Osteoblast (primary cell): ENCODE measurements at regions not wholly inside any gene's neighbourhood (a gene's known extent, or its start where the extent isn't known, plus 50 kb on each side); places are given as distances from the start of the nearest gene placed in this dataset.

Experiments
- DNase-seq: peaks from one replicate; pipeline ENCODE4 v3.0.0; 2011; ENCODE audit warnings: low spot score, mixed read lengths; ENCODE audit not compliant: insufficient read length; ENCODE audit errors: missing footprints
- H2AFZ ChIP-seq: 2 replicates; pipeline ENCODE4 v1.6.0; 2011; ENCODE audit warnings: mild to moderate bottlenecking, low read length
- H3K27ac ChIP-seq: 2 replicates; pipeline ENCODE4 v1.5.1; 2011; ENCODE audit warnings: mild to moderate bottlenecking, low read depth, low read length, moderate library complexity
- H3K27me3 ChIP-seq: 2 replicates; pipeline ENCODE4 v1.6.0; 2012; ENCODE audit warnings: mild to moderate bottlenecking, control low read depth, inconsistent platforms, low read length, moderate library complexity; ENCODE audit not compliant: insufficient read depth
- H3K36me3 ChIP-seq: 2 replicates; pipeline ENCODE4 v1.5.1; 2011; ENCODE audit warnings: mild to moderate bottlenecking, low read length, control low read depth, moderate library complexity; ENCODE audit not compliant: insufficient read depth
- H3K4me1 ChIP-seq: 2 replicates; pipeline ENCODE4 v1.5.1; 2011; ENCODE audit warnings: mild to moderate bottlenecking, low read length, control low read depth, moderate library complexity; ENCODE audit not compliant: insufficient read depth
- H3K4me2 ChIP-seq: 2 replicates; pipeline ENCODE4 v1.6.0; 2011; ENCODE audit warnings: mild to moderate bottlenecking, low read length; ENCODE audit not compliant: insufficient read depth
- H3K4me3 ChIP-seq: fragments of 200-600 bp; sonication (generic); 3 replicates; pipeline ENCODE4 v1.5.1; 2012; ENCODE audit warnings: mild to moderate bottlenecking, low read length, inconsistent platforms; ENCODE audit not compliant: insufficient read depth
- H3K79me2 ChIP-seq: 2 replicates; pipeline ENCODE4 v1.6.0; 2012; ENCODE audit warnings: mild to moderate bottlenecking, low read length, control low read depth, inconsistent platforms; ENCODE audit not compliant: insufficient read depth
- H3K9me3 ChIP-seq: 2 replicates; pipeline ENCODE4 v1.5.1; 2011; ENCODE audit warnings: low read depth, low read length, control low read depth
- H4K20me1 ChIP-seq: 2 replicates; pipeline ENCODE4 v1.6.0; 2012; ENCODE audit warnings: mild to moderate bottlenecking, low read length, control low read depth; ENCODE audit not compliant: insufficient read depth
- CTCF ChIP-seq: IDR thresholded peaks from 2 replicates; pipeline ENCODE4 v1.5.1; 2011; ENCODE audit warnings: mild to moderate bottlenecking, low read depth, low read length, moderate library complexity; ENCODE audit errors: extremely low read depth

- H3K4me1 ChIP-seq, result no peaks in the 10 kb centered on the region
- no peaks in the 10 kb centered on the region for H3K79me2 ChIP-seq
- no peaks in the 10 kb centered on the region for H4K20me1 ChIP-seq
- no peak overlapping the region for H3K27ac ChIP-seq
- no peak for TF ChIP-seq CTCF
- H3K9me3 ChIP-seq, result peaks cover 1% of the 10 kb centered on the region
- H3K36me3 ChIP-seq, result no peaks in the 10 kb centered on the region
- H2AFZ ChIP-seq, result no peak overlapping the region
- H3K4me2 ChIP-seq, result no peak overlapping the region
- H3K4me3 ChIP-seq, result no peak overlapping the region
- DNase-seq, result no peak
- no peaks in the 10 kb centered on the region for H3K27me3 ChIP-seq
These were observed 122.0 kb upstream of the SEL1L start for GRCh38 chr14:81655423-81656314.

GRCh38 chr14:81656811-81657210 is 123.2 kb upstream of the SEL1L start:
- no peak for TF ChIP-seq CTCF
- Histone ChIP-seq H3K4me3 (no peak overlapping the region), H3K79me2 (no peaks in the 10 kb centered on the region), H3K36me3 (no peaks in the 10 kb centered on the region), H3K9me3 (peaks cover 1% of the 10 kb centered on the region), H2AFZ (no peak overlapping the region), H3K4me2 (no peak overlapping the region), H3K27me3 (no peaks in the 10 kb centered on the region), H4K20me1 (no peaks in the 10 kb centered on the region), H3K27ac (no peak overlapping the region), H3K4me1 (no peaks in the 10 kb centered on the region)
- DNase-seq, result no peak

- no peak overlapping the region for H3K4me2 ChIP-seq
- H3K9me3 ChIP-seq, result peaks cover 2% of the 10 kb centered on the region
- no peak for DNase-seq
- H3K27ac ChIP-seq, result no peak overlapping the region
- H3K27me3 ChIP-seq, result no peaks in the 10 kb centered on the region
- no peak for TF ChIP-seq CTCF
- H2AFZ ChIP-seq, result no peak overlapping the region
- no peak overlapping the region for H3K4me3 ChIP-seq
- no peaks in the 10 kb centered on the region for H3K79me2 ChIP-seq
- no peaks in the 10 kb centered on the region for H4K20me1 ChIP-seq
- no peaks in the 10 kb centered on the region for H3K4me1 ChIP-seq
- no peaks in the 10 kb centered on the region for H3K36me3 ChIP-seq
These were observed 128.4 kb upstream of the SEL1L start for GRCh38 chr14:81662066-81662465.

DNA sequence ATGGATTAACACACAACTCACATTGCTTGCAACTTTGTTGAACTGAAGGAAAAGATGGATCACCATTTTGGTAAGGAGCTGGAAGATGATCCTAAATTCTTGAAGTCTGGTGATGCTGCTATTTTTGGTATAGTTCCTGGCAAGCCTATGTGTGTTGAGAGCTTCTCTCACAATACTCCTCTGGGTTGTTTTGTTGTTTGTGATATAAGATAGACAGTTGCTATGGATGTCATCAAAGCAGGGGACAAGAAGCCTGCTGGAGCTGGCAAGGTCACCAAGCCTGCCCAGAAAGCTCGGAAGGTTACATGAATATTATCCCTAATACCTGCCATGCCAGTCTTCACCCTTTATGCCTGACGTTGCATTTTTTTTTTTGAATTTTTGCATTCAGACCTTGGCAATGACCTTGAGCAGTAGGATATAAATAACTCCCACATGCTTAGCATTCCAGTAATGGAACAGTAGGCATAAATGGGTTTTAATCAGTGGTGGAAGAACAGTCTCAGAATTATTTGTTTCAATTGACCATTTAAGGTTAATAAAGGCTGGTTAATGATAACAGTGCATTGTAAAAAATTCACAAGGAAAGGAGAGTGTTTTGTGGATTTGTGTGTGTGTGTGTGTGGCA is 129.0 kb upstream of the SEL1L start:
- H3K4me1 ChIP-seq, result no peaks in the 10 kb centered on the region
- no peak overlapping the region for H3K4me3 ChIP-seq
- no peak for TF ChIP-seq CTCF
- H3K79me2 ChIP-seq, result no peaks in the 10 kb centered on the region
- H3K27ac ChIP-seq, result no peak overlapping the region
- no peaks in the 10 kb centered on the region for H3K27me3 ChIP-seq
- no peaks in the 10 kb centered on the region for H3K36me3 ChIP-seq
- no peak for DNase-seq
- no peak overlapping the region for H3K4me2 ChIP-seq
- peaks cover 3% of the 10 kb centered on the region for H3K9me3 ChIP-seq
- H2AFZ ChIP-seq, result no peak overlapping the region
- H4K20me1 ChIP-seq, result no peaks in the 10 kb centered on the region
